HEK293T (cell line): ENCODE measurements at regions not wholly inside any gene's neighbourhood (a gene's known extent, or its start where the extent isn't known, plus 50 kb on each side); places are given as distances from the start of the nearest gene placed in this dataset.

Experiments used
- CTBP1 ChIP-seq: fragments of 450-650 bp; IDR thresholded peaks from 2 replicates; pipeline ENCODE4 v1.6.1; 2016; ENCODE audit warnings: borderline replicate concordance
- ELF4 ChIP-seq: fragments of 450-650 bp; IDR thresholded peaks from 2 replicates; pipeline ENCODE4 v1.6.1; 2017; ENCODE audit warnings: antibody characterized with exemption
- FOXA1 ChIP-seq: fragments of 450-650 bp; IDR thresholded peaks from 2 replicates; pipeline ENCODE4 v1.6.1; 2016; ENCODE audit warnings: mild to moderate bottlenecking
- FOXM1 ChIP-seq: fragments of 450-650 bp; IDR thresholded peaks from 2 replicates; pipeline ENCODE4 v1.6.1; 2017; ENCODE audit warnings: mild to moderate bottlenecking, borderline replicate concordance
- NFRKB ChIP-seq: fragments of 450-650 bp; IDR thresholded peaks from 2 replicates; pipeline ENCODE4 v1.6.1; 2016; ENCODE audit warnings: mild to moderate bottlenecking, moderate library complexity
- PKNOX1 ChIP-seq: fragments of 450-650 bp; IDR thresholded peaks from 2 replicates; pipeline ENCODE4 v1.6.1; 2016
- SUZ12 ChIP-seq: fragments of 450-650 bp; IDR thresholded peaks from 2 replicates; pipeline ENCODE4 v1.6.1; 2016; ENCODE audit warnings: mild to moderate bottlenecking
- ZNF384 ChIP-seq: fragments of 450-650 bp; IDR thresholded peaks from 2 replicates; pipeline ENCODE4 v1.6.1; 2016

GRCh38 chr22:48563966-48564330 lies 1263.7 kb downstream of the BRD1 start:
- TF ChIP-seq FOXA1, result no peak
- TF ChIP-seq CTBP1, result no peak
- no peak for TF ChIP-seq SUZ12
- no peak for TF ChIP-seq PKNOX1
- TF ChIP-seq NFRKB, result no peak
- TF ChIP-seq FOXM1, result no peak
- TF ChIP-seq ELF4, result no peak
- no peak for TF ChIP-seq ZNF384
